DND-41 (cell line): ENCODE measurements at regions not wholly inside any gene's neighbourhood (a gene's known extent, or its start where the extent isn't known, plus 50 kb on each side); places are given as distances from the start of the nearest gene placed in this dataset.

Source experiments
- ATAC-seq: fragments of 200-7000 bp; cut with Tn5 transposase; 3 replicates; pipeline ENCODE4 v1.9.1; 2021; ENCODE audit warnings: low read depth; ENCODE audit not compliant: insufficient read depth
- DNase-seq: peaks from one replicate; pipeline ENCODE4 v3.0.0-alpha.2; 2020
- H2AFZ ChIP-seq: 2 replicates; pipeline ENCODE4 v1.6.0; 2012; ENCODE audit warnings: low read depth, low read length
- H3K27ac ChIP-seq: 2 replicates; pipeline ENCODE4 v1.5.1; 2012; ENCODE audit warnings: low read length, inconsistent platforms
- H3K27me3 ChIP-seq: fragments of 200-600 bp; sonication (generic); 2 replicates; pipeline ENCODE4 v1.6.0; 2012; ENCODE audit warnings: low read length, mild to moderate bottlenecking, inconsistent platforms; ENCODE audit not compliant: insufficient read depth, poor library complexity
- H3K36me3 ChIP-seq: 2 replicates; pipeline ENCODE4 v1.5.1; 2012; ENCODE audit warnings: low read length, inconsistent platforms; ENCODE audit not compliant: insufficient read depth
- H3K4me1 ChIP-seq: 2 replicates; pipeline ENCODE4 v1.5.1; 2012; ENCODE audit warnings: mild to moderate bottlenecking, low read length; ENCODE audit not compliant: insufficient read depth
- H3K4me2 ChIP-seq: 2 replicates; pipeline ENCODE4 v1.6.0; 2012; ENCODE audit warnings: mild to moderate bottlenecking, moderate library complexity, low read length, inconsistent platforms; ENCODE audit not compliant: insufficient read depth
- H3K4me3 ChIP-seq, 2 experiments: fragments of 200-600 bp in 1 of 2; shearing (Covaris generic) in 1 of 2; 2 replicates each; pipeline ENCODE4 v1.5.1; 2012 to 2016; ENCODE audit warnings: inconsistent platforms in 2 of 2, low read length in 2 of 2, mild to moderate bottlenecking in 2 of 2, low read depth in 1 of 2, moderate library complexity in 1 of 2
- H3K79me2 ChIP-seq: 2 replicates; pipeline ENCODE4 v1.6.0; 2012; ENCODE audit warnings: low read length, inconsistent platforms; ENCODE audit not compliant: insufficient read depth
- H3K9ac ChIP-seq: 2 replicates; pipeline ENCODE4 v1.6.0; 2012; ENCODE audit warnings: low read depth, mild to moderate bottlenecking, inconsistent platforms, low read length, moderate library complexity
- H3K9me3 ChIP-seq: 2 replicates; pipeline ENCODE4 v1.5.1; 2012; ENCODE audit warnings: low read length, moderate library complexity, mild to moderate bottlenecking, inconsistent platforms; ENCODE audit not compliant: insufficient read depth, severe bottlenecking
- H4K20me1 ChIP-seq: 2 replicates; pipeline ENCODE4 v1.6.0; 2012; ENCODE audit warnings: low read length; ENCODE audit not compliant: insufficient read depth
- EZH2 ChIP-seq: IDR thresholded peaks from 3 replicates; pipeline ENCODE4 v1.6.1; 2012; ENCODE audit warnings: borderline replicate concordance, low read depth, mild to moderate bottlenecking, moderate library complexity, low read length, inconsistent platforms; ENCODE audit not compliant: severe bottlenecking
- TF ChIP-seq, protein P1 (sequence below): IDR thresholded peaks from 2 replicates; pipeline ENCODE4 v1.5.1; 2012; ENCODE audit warnings: borderline replicate concordance, low read length, moderate library complexity, mild to moderate bottlenecking; ENCODE audit not compliant: poor library complexity, severe bottlenecking; ENCODE audit errors: extremely low read depth

DNA sequence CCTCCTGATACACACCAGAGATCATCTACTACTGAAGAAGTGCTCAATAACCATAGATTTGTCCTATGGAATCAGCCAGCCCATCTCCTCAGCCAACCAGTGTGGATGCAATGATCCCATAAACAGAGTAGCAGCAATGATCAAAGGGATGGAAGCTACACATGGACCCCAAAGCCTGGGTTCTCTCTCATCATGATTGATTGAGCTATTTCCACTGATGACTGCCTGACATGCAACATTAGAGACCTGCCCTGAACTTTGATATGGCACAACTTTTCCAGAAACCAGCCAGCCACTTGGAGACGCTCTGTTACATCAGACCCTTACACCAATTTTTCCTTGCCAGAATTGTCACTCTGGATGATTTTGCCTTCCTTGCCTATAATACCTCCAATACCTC lies 471.6 kb downstream of the BUD13 start:
- Histone ChIP-seq H3K27ac (no peak overlapping the region), H3K9me3 (no peaks in the 10 kb centered on the region), H3K4me2 (no peak overlapping the region), H3K4me1 (no peaks in the 10 kb centered on the region), H3K79me2 (no peaks in the 10 kb centered on the region), H3K9ac (no peak overlapping the region), H2AFZ (no peak overlapping the region), H3K36me3 (no peaks in the 10 kb centered on the region), H4K20me1 (no peaks in the 10 kb centered on the region), H3K27me3 (no peaks in the 10 kb centered on the region), H3K4me3 (no peak overlapping the region)
- DNase-seq (no peak), ATAC-seq (no peak)
- TF ChIP-seq, protein P1, sequence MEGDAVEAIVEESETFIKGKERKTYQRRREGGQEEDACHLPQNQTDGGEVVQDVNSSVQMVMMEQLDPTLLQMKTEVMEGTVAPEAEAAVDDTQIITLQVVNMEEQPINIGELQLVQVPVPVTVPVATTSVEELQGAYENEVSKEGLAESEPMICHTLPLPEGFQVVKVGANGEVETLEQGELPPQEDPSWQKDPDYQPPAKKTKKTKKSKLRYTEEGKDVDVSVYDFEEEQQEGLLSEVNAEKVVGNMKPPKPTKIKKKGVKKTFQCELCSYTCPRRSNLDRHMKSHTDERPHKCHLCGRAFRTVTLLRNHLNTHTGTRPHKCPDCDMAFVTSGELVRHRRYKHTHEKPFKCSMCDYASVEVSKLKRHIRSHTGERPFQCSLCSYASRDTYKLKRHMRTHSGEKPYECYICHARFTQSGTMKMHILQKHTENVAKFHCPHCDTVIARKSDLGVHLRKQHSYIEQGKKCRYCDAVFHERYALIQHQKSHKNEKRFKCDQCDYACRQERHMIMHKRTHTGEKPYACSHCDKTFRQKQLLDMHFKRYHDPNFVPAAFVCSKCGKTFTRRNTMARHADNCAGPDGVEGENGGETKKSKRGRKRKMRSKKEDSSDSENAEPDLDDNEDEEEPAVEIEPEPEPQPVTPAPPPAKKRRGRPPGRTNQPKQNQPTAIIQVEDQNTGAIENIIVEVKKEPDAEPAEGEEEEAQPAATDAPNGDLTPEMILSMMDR, result no peak
- TF ChIP-seq EZH2, result no peak

DNA sequence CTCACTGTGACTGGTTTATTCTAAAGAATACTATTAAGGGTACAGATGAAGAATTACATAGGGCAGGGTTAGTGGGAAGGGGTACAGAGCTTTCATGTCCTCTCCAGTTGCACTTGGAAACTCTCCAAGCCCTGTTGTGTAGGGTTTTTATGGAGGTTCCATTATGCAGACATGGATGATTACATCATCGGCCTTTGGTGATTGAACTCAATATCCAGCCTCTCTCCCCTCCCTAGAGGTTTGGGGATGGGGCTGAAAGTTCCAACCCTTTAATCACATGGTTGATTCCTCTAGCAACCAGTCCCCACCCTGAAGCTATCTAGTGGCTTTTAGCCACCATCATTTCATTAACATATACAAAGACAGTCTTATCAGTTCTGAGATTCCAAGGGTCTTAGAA lies 472.6 kb downstream of the BUD13 start:
- Histone ChIP-seq H2AFZ (no peak overlapping the region), H3K79me2 (no peaks in the 10 kb centered on the region), H3K27ac (no peak overlapping the region), H3K4me3 (no peak overlapping the region), H3K4me1 (no peaks in the 10 kb centered on the region), H3K4me2 (no peak overlapping the region), H3K27me3 (no peaks in the 10 kb centered on the region), H3K9ac (no peak overlapping the region), H4K20me1 (no peaks in the 10 kb centered on the region), H3K9me3 (no peaks in the 10 kb centered on the region), H3K36me3 (no peaks in the 10 kb centered on the region)
- TF ChIP-seq EZH2, result no peak
- TF ChIP-seq, protein P1, result no peak
- ATAC-seq (no peak), DNase-seq (no peak)

DNA sequence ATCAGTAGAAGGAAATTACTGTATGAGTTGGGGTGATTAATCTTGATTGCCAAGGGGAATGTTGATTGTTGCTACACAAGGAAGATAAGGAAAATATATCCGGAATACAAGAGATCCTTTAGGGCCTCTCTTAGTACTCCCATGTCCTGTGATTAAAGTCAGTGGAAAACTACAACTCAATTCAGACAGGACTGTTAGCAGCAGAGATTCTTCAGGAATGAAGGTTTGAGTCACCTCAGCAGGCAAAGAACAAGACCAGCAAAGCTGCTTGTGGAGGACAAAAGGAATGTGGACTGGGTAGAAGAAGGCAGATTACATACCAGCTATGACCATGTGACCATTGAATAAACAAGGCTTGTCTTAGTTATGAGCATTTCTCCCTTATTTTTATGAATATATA lies 478.2 kb downstream of the BUD13 start:
- Histone ChIP-seq H3K9ac (no peak overlapping the region), H3K27ac (no peak overlapping the region), H3K4me2 (no peak overlapping the region), H3K27me3 (no peaks in the 10 kb centered on the region), H3K36me3 (no peaks in the 10 kb centered on the region), H3K79me2 (no peaks in the 10 kb centered on the region), H3K9me3 (peaks cover 7% of the 10 kb centered on the region), H4K20me1 (no peaks in the 10 kb centered on the region), H3K4me1 (no peaks in the 10 kb centered on the region), H2AFZ (no peak overlapping the region), H3K4me3 (no peak overlapping the region)
- no peak for ATAC-seq
- no peak for DNase-seq
- TF ChIP-seq, protein P1, result no peak
- no peak for TF ChIP-seq EZH2

DNA sequence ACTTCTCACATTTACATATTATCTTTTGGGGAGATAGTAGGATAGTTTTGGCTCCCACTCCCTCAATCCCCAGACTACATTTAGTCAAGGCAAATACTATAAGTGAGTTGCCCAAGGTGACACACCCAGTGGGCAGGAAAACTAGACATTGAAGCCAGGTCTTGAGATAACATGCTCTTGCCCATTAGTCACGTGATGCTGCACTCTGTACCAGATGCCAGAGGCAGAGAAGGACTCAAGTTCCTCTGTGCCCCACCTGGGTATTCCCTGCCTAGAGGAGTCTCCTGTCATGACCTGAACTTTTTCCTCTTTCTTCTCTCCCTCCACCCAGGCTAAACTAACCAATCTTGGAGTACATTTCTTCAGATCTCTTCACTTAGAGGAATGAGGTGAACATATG lies 484.9 kb downstream of the BUD13 start:
- peaks cover 6% of the 10 kb centered on the region for H3K27me3 ChIP-seq
- no peaks in the 10 kb centered on the region for H3K4me1 ChIP-seq
- no peaks in the 10 kb centered on the region for H3K36me3 ChIP-seq
- no peak for DNase-seq
- no peak overlapping the region for H3K9ac ChIP-seq
- no peak overlapping the region for H3K4me2 ChIP-seq
- no peak overlapping the region for H2AFZ ChIP-seq
- ATAC-seq, result no peak
- no peak overlapping the region for H3K4me3 ChIP-seq
- TF ChIP-seq, protein P1, result no peak
- no peak for TF ChIP-seq EZH2
- peaks cover 7% of the 10 kb centered on the region for H3K9me3 ChIP-seq
- H3K79me2 ChIP-seq, result no peaks in the 10 kb centered on the region
- H3K27ac ChIP-seq, result no peak overlapping the region
- no peaks in the 10 kb centered on the region for H4K20me1 ChIP-seq
